Mononuclear cell (primary cell): ENCODE measurements at regions not wholly inside any gene's neighbourhood (a gene's known extent, or its start where the extent isn't known, plus 50 kb on each side); places are given as distances from the start of the nearest gene placed in this dataset.

Experiments used
- H3K27me3 ChIP-seq: 2 replicates; pipeline ENCODE4 v1.6.0; 2011; ENCODE audit warnings: low read length, control low read depth; ENCODE audit not compliant: insufficient read depth
- H3K4me1 ChIP-seq: 2 replicates; pipeline ENCODE4 v1.5.1; 2011; ENCODE audit warnings: mild to moderate bottlenecking, low read length, control low read depth; ENCODE audit not compliant: insufficient read depth
- H3K4me3 ChIP-seq: 2 replicates; pipeline ENCODE4 v1.5.1; 2011; ENCODE audit warnings: mild to moderate bottlenecking, low read length, moderate library complexity
- H3K9me3 ChIP-seq: 2 replicates; pipeline ENCODE4 v1.5.1; 2011; ENCODE audit warnings: low read depth, mild to moderate bottlenecking, control low read depth, low read length

GRCh38 chr1:55323760-55324159 lies 108.6 kb upstream of the USP24 start:
- no peaks in the 10 kb centered on the region for H3K9me3 ChIP-seq
- H3K4me1 ChIP-seq = no peaks in the 10 kb centered on the region
- no peak overlapping the region for H3K4me3 ChIP-seq
- no peaks in the 10 kb centered on the region for H3K27me3 ChIP-seq

GRCh38 chr1:55322842-55323241 lies 107.7 kb upstream of the USP24 start:
- Histone ChIP-seq H3K27me3 (no peaks in the 10 kb centered on the region), H3K4me1 (peaks cover 6% of the 10 kb centered on the region), H3K4me3 (no peak overlapping the region), H3K9me3 (no peaks in the 10 kb centered on the region)

GRCh38 chr1:55321942-55322341 lies 106.8 kb upstream of the USP24 start:
- Histone ChIP-seq H3K9me3 (no peaks in the 10 kb centered on the region), H3K4me3 (no peak overlapping the region), H3K4me1 (peaks cover 11% of the 10 kb centered on the region)

GRCh38 chr1:55320891-55321290 lies 105.7 kb upstream of the USP24 start:
- H3K4me1 ChIP-seq = peaks cover 13% of the 10 kb centered on the region
- no peaks in the 10 kb centered on the region for H3K27me3 ChIP-seq
- no peaks in the 10 kb centered on the region for H3K9me3 ChIP-seq
- H3K4me3 ChIP-seq = no peak overlapping the region

More at GRCh38 chr1:55321942-55322341, 106.8 kb upstream of the USP24 start:
- H3K27me3 ChIP-seq = no peaks in the 10 kb centered on the region

- Histone ChIP-seq H3K4me1 (peaks cover 13% of the 10 kb centered on the region), H3K27me3 (no peaks in the 10 kb centered on the region), H3K9me3 (no peaks in the 10 kb centered on the region), H3K4me3 (no peak overlapping the region)
These were observed 103.1 kb upstream of the USP24 start for GRCh38 chr1:55318116-55318817.

GRCh38 chr1:55317673-55318072 lies 102.5 kb upstream of the USP24 start:
- Histone ChIP-seq H3K9me3 (no peaks in the 10 kb centered on the region), H3K27me3 (no peaks in the 10 kb centered on the region), H3K4me1 (peaks cover 13% of the 10 kb centered on the region), H3K4me3 (no peak overlapping the region)

GRCh38 chr1:55316947-55317662 lies 101.9 kb upstream of the USP24 start:
- no peak overlapping the region for H3K4me3 ChIP-seq
- peaks cover 13% of the 10 kb centered on the region for H3K4me1 ChIP-seq
- no peaks in the 10 kb centered on the region for H3K9me3 ChIP-seq
- no peaks in the 10 kb centered on the region for H3K27me3 ChIP-seq

- no peak overlapping the region for H3K4me3 ChIP-seq
- H3K9me3 ChIP-seq = no peaks in the 10 kb centered on the region
- peaks cover 13% of the 10 kb centered on the region for H3K4me1 ChIP-seq
- no peaks in the 10 kb centered on the region for H3K27me3 ChIP-seq
These were observed 101.3 kb upstream of the USP24 start for GRCh38 chr1:55316502-55316901.

- no peak overlapping the region for H3K4me3 ChIP-seq
- H3K4me1 ChIP-seq = peaks cover 13% of the 10 kb centered on the region
- no peaks in the 10 kb centered on the region for H3K27me3 ChIP-seq
- H3K9me3 ChIP-seq = no peaks in the 10 kb centered on the region
These were observed 100.4 kb upstream of the USP24 start for GRCh38 chr1:55315552-55315951.

GRCh38 chr1:55314740-55315139 lies 99.6 kb upstream of the USP24 start:
- Histone ChIP-seq H3K4me1 (peaks cover 13% of the 10 kb centered on the region), H3K27me3 (no peaks in the 10 kb centered on the region), H3K4me3 (no peak overlapping the region), H3K9me3 (no peaks in the 10 kb centered on the region)

GRCh38 chr1:55313903-55314302 lies 98.7 kb upstream of the USP24 start:
- peaks cover 13% of the 10 kb centered on the region for H3K4me1 ChIP-seq
- no peak overlapping the region for H3K4me3 ChIP-seq
- no peaks in the 10 kb centered on the region for H3K9me3 ChIP-seq
- no peaks in the 10 kb centered on the region for H3K27me3 ChIP-seq

- no peaks in the 10 kb centered on the region for H3K27me3 ChIP-seq
- H3K4me1 ChIP-seq = peaks cover 3% of the 10 kb centered on the region
- H3K4me3 ChIP-seq = no peak overlapping the region
- H3K9me3 ChIP-seq = no peaks in the 10 kb centered on the region
These were observed 96.8 kb upstream of the USP24 start for GRCh38 chr1:55311979-55312378.

GRCh38 chr1:55311057-55311641 lies 96.0 kb upstream of the USP24 start:
- Histone ChIP-seq H3K4me1 (no peaks in the 10 kb centered on the region), H3K27me3 (no peaks in the 10 kb centered on the region), H3K4me3 (no peak overlapping the region), H3K9me3 (no peaks in the 10 kb centered on the region)

GRCh38 chr1:55310505-55310971 lies 95.4 kb upstream of the USP24 start:
- Histone ChIP-seq H3K9me3 (no peaks in the 10 kb centered on the region), H3K4me1 (no peaks in the 10 kb centered on the region), H3K4me3 (no peak overlapping the region), H3K27me3 (no peaks in the 10 kb centered on the region)

- H3K4me1 ChIP-seq = no peaks in the 10 kb centered on the region
- H3K4me3 ChIP-seq = no peak overlapping the region
- no peaks in the 10 kb centered on the region for H3K27me3 ChIP-seq
- no peaks in the 10 kb centered on the region for H3K9me3 ChIP-seq
These were observed 94.8 kb upstream of the USP24 start for GRCh38 chr1:55309786-55310504.
